Astrocyte (in vitro differentiated cells and primary cell): ENCODE measurements at regions not wholly inside any gene's neighbourhood (a gene's known extent, or its start where the extent isn't known, plus 50 kb on each side); places are given as distances from the start of the nearest gene placed in this dataset.

Experiments
- CTCF ChIP-seq: IDR thresholded peaks from 2 replicates; pipeline ENCODE4 v1.5.1; 2011; ENCODE audit warnings: low read depth, mild to moderate bottlenecking, inconsistent platforms, low read length, moderate library complexity; ENCODE audit not compliant: insufficient read depth
- EZH2 ChIP-seq: IDR thresholded peaks from 2 replicates; pipeline ENCODE4 v1.6.1; 2012; ENCODE audit warnings: mild to moderate bottlenecking, low read length, inconsistent platforms; ENCODE audit not compliant: insufficient read depth

- TF ChIP-seq CTCF: no peak
- TF ChIP-seq EZH2: no peak
Measured at GRCh38 chr4:81740487-81740886, 268.8 kb upstream of the RASGEF1B start.
